ENCODE measurements at regions not wholly inside any gene's neighbourhood (a gene's known extent, or its start where the extent isn't known, plus 50 kb on each side); places are given as distances from the start of the nearest gene placed in this dataset.

DNA sequence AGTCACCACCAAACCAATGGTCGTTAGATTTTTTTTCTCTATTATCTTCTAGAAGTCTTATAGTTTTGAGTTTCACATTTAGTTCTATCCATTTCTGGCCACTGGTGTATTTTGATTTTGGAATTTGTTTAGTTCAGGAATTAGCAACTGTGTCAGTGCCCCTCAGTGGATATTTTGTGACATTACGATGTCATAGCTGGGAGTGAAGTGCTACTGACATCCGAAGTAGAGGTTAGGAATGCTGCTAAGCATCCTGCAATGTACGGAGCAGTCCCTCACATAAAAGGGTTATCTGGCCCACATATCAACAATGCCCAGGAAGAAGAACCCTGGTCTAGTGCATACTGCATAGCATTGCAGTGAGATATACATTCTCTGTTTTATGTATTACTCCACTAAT, 157.4 kb upstream of the RGPD4 start:
- Histone ChIP-seq H3K36me3 (no peaks in the 10 kb centered on the region), H3K4me1 (no peaks in the 10 kb centered on the region), H3K9me3 (peaks cover 5 to 26% (median 16%) of the 10 kb centered on the region in 4 donors), H3K4me3 (no peak overlapping the region), H3K27me3 (no peaks in the 10 kb centered on the region), H3K27ac (no peak overlapping the region)
- TF ChIP-seq, protein P1, sequence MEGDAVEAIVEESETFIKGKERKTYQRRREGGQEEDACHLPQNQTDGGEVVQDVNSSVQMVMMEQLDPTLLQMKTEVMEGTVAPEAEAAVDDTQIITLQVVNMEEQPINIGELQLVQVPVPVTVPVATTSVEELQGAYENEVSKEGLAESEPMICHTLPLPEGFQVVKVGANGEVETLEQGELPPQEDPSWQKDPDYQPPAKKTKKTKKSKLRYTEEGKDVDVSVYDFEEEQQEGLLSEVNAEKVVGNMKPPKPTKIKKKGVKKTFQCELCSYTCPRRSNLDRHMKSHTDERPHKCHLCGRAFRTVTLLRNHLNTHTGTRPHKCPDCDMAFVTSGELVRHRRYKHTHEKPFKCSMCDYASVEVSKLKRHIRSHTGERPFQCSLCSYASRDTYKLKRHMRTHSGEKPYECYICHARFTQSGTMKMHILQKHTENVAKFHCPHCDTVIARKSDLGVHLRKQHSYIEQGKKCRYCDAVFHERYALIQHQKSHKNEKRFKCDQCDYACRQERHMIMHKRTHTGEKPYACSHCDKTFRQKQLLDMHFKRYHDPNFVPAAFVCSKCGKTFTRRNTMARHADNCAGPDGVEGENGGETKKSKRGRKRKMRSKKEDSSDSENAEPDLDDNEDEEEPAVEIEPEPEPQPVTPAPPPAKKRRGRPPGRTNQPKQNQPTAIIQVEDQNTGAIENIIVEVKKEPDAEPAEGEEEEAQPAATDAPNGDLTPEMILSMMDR (IDR thresholded peaks at IDR 0.05), result peak in 1 of 7 experiments; percentile 7
- TF ChIP-seq POLR2A (IDR thresholded peaks at IDR 0.05), result no peak
- peak in 1 of 2 donors; percentile 33 for DNase-seq
- intact Hi-C loops (cut with DNase I; ENCODE audit: low total_unique reads), result no loop called here
- 27 to 60% (median 32%) methylated on average over 4 of the region's 4 CpGs for WGBS, 5 donors

DNA sequence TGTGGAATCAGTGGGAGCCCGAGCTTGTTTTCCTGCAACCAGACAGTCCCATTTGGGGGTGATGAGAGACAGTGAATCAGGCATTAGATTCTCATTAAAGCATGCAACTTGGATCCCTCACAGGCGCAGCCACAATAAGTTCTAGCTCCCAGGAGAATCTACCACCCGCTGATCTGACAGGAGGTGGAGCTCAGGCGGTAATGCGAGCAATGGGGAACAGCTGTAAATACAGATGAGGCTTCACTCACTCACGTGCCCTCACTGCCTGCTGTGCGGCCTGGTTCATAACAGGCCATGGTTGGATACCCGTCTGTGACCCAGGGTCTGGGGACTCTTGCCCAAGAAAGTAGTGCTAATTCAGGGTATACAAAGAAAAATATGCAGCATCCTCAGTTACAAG, 144.8 kb upstream of the RGPD4 start:
- no peaks in the 10 kb centered on the region for H3K27me3 ChIP-seq
- TF ChIP-seq, protein P1 (IDR thresholded peaks at IDR 0.05), result no peak
- TF ChIP-seq POLR2A (IDR thresholded peaks at IDR 0.05), result no peak
- TF ChIP-seq POLR2AphosphoS5 (IDR thresholded peaks at IDR 0.05), result no peak
- no peak for TF ChIP-seq EP300 (IDR thresholded peaks at IDR 0.05)
- H3K27ac ChIP-seq, result no peak overlapping the region
- DNase-seq, result no peak
- H3K36me3 ChIP-seq, result no peaks in the 10 kb centered on the region
- 82 to 86% (median 84%) methylated on average over 8 of the region's 8 CpGs for WGBS, 5 donors
- no peaks in the 10 kb centered on the region for H3K4me1 ChIP-seq
- intact Hi-C loops (cut with DNase I; ENCODE audit: low total_unique reads), result no loop called here
- H3K9me3 ChIP-seq, result no peaks in the 10 kb centered on the region
- H3K4me3 ChIP-seq, result no peak overlapping the region

DNA sequence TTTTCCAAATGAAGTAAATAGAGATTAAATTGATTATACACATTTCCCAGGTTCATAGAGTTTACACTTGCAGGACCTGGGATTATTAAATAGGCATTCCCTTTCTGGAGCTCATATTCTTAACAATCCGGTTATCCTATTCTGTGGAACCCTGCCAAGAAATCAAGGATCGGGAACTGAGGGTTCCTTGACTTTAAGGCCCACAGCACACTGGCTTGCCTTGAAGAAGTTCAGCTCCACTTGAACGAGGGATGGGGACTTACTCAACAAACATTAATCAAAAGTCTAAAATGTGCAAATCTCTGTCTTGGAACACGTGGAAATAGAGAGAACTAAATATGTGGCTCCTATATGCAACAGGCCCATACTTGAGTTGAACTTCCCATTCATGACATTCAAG, 142.3 kb upstream of the RGPD4 start:
- no peak for TF ChIP-seq POLR2AphosphoS5 (IDR thresholded peaks at IDR 0.05)
- intact Hi-C loops (cut with DNase I; ENCODE audit: low total_unique reads), result no loop called here

DNA sequence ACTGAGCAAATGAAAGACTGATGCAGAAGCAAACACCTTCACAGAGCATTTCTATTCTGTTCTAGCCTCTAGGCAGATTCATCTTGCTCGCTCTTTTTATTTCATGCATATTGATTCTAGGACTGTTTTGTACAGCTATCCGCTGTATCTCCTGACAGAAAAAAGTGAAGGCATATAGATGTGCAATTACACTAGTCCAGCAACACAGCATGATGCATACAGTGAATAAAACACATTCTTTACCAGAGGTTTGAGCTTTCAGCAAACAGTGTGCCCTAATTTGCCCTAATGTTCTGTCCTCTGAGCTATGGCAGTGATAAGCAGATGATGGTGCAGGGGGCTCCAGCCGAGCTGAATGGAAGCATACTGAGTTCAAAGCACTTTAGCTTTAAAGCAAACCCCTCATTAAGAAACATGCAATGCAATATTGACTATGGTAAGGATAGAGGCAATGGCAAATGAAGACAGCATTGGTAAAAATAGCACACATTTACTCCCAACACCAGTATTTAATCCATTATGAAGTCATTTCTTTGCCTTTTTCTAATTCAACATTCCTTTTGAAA, 141.2 kb upstream of the RGPD4 start:
- Histone ChIP-seq H3K27me3 (no peaks in the 10 kb centered on the region), H3K27ac (no peak overlapping the region), H3K4me1 (no peaks in the 10 kb centered on the region), H3K9me3 (no peaks in the 10 kb centered on the region), H3K4me3 (no peak overlapping the region), H3K36me3 (no peaks in the 10 kb centered on the region)
- 67 to 79% (median 75%) methylated on average over 3 of the region's 3 CpGs for WGBS, 5 donors
- DNase-seq, result no peak
- TF ChIP-seq, protein P1 (IDR thresholded peaks at IDR 0.05), result no peak
- no peak for TF ChIP-seq EP300 (IDR thresholded peaks at IDR 0.05)
- TF ChIP-seq POLR2AphosphoS5 (IDR thresholded peaks at IDR 0.05), result no peak
- TF ChIP-seq POLR2A (IDR thresholded peaks at IDR 0.05), result no peak
- intact Hi-C loops (cut with DNase I; ENCODE audit: low total_unique reads), result no loop called here

More for the DNA sequence above, 142.3 kb upstream of the RGPD4 start:
- no peak overlapping the region for H3K27ac ChIP-seq
- no peaks in the 10 kb centered on the region for H3K4me1 ChIP-seq
- no peaks in the 10 kb centered on the region for H3K36me3 ChIP-seq
- no peaks in the 10 kb centered on the region for H3K9me3 ChIP-seq
- H3K4me3 ChIP-seq, result no peak overlapping the region
- H3K27me3 ChIP-seq, result no peaks in the 10 kb centered on the region
- 60 to 75% (median 69%) methylated on average over 4 of the region's 4 CpGs for WGBS, 5 donors
- no peak for DNase-seq

DNA sequence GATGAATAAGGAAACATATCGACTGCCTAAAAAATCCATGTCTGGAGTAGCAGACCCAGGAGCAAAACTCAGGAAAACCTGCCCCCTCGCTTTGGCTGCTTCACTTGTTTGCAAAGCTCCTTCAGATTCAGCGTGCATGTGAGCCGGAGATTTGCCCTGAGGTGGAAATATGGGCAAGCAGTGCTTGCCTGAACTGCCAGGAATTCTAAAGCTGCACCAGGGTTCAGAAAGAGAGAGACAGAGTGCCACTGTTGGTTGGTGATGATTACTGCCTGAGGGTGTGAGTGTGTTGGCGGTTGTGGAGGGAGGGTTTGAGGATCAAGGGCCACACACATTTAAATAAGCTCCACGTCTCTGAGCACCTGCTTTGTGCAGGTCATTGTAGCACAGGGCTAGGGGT, 139.6 kb upstream of the RGPD4 start:
- intact Hi-C loops (cut with DNase I; ENCODE audit: low total_unique reads), result no loop called here
- Histone ChIP-seq H3K27me3 (no peaks in the 10 kb centered on the region), H3K9me3 (no peaks in the 10 kb centered on the region), H3K4me1 (no peaks in the 10 kb centered on the region), H3K27ac (no peak overlapping the region), H3K4me3 (no peak overlapping the region), H3K36me3 (no peaks in the 10 kb centered on the region)
- no peak for DNase-seq
- TF ChIP-seq POLR2A (IDR thresholded peaks at IDR 0.05), result no peak
- TF ChIP-seq, protein P1 (IDR thresholded peaks at IDR 0.05), result no peak
- TF ChIP-seq EP300 (IDR thresholded peaks at IDR 0.05), result no peak
- TF ChIP-seq POLR2AphosphoS5 (IDR thresholded peaks at IDR 0.05), result no peak
- 60 to 76% (median 66%) methylated on average over 6 of the region's 6 CpGs for WGBS, 5 donors

All from stomach (tissue), 8 donors.